Thymus (tissue), 11 donors: ENCODE measurements at regions not wholly inside any gene's neighbourhood (a gene's known extent, or its start where the extent isn't known, plus 50 kb on each side); places are given as distances from the start of the nearest gene placed in this dataset.

Experiments used
- DNase-seq, 9 donors: peaks; one replicate each; pipeline ENCODE4 v3.0.0-alpha.2; 2013; ENCODE audit warnings: low spot score in 9 of 9, low read depth in 6 of 9, missing footprints in 1 of 9
- H3K27ac ChIP-seq, 2 donors: one replicate each; pipeline ENCODE4 v1.5.1; 2013; ENCODE audit warnings: control low read depth in 1 of 2, low read depth in 1 of 2, low read length in 1 of 2, mild to moderate bottlenecking in 1 of 2, moderate library complexity in 1 of 2
- H3K27me3 ChIP-seq, 2 donors: one replicate each; pipeline ENCODE4 v1.5.1; 2013; ENCODE audit warnings: low read length in 1 of 2; ENCODE audit not compliant: control insufficient read depth in 2 of 2, insufficient read depth in 1 of 2
- H3K36me3 ChIP-seq, 2 donors: one replicate each; pipeline ENCODE4 v1.5.1; 2013; ENCODE audit warnings: low read length in 1 of 2, mild to moderate bottlenecking in 1 of 2, moderate library complexity in 1 of 2; ENCODE audit not compliant: control insufficient read depth in 2 of 2, insufficient read depth in 2 of 2
- H3K4me1 ChIP-seq, 2 donors: one replicate each; pipeline ENCODE4 v1.5.1; 2013; ENCODE audit warnings: low read length in 2 of 2; ENCODE audit not compliant: control insufficient read depth in 2 of 2, insufficient read depth in 2 of 2
- H3K4me3 ChIP-seq, 2 donors: one replicate each; pipeline ENCODE4 v1.5.1; 2013; ENCODE audit warnings: low read length in 2 of 2, control low read depth in 1 of 2, mild to moderate bottlenecking in 1 of 2
- H3K9me3 ChIP-seq, 2 donors: one replicate each; pipeline ENCODE4 v1.5.1; 2013; ENCODE audit warnings: low read length in 1 of 2, mild to moderate bottlenecking in 1 of 2; ENCODE audit not compliant: control insufficient read depth in 2 of 2, insufficient read depth in 1 of 2
- WGBS: extraction: QIAGEN DNeasy Blood & Tissue Kit; methylation state at CpG from one replicate; pipeline ENCODE4 v1.1.7; 2013; 5-methylcytosine and 5-hydroxymethylcytosine counted together
- donor health status: healthy.

GRCh38 chr13:52933547-52934210, 85.2 kb upstream of the PCDH8 start:
- no peak for DNase-seq
- Histone ChIP-seq H3K27ac (no peak overlapping the region), H3K4me1 (peaks cover 0 to 3% of the 10 kb centered on the region in 2 donors), H3K9me3 (no peaks in the 10 kb centered on the region), H3K27me3 (no peaks in the 10 kb centered on the region), H3K4me3 (no peak overlapping the region), H3K36me3 (no peaks in the 10 kb centered on the region)
- 94% methylated on average over 25 of the region's 25 CpGs for WGBS

GRCh38 chr13:52933099-52933498, 84.7 kb upstream of the PCDH8 start:
- H3K27ac ChIP-seq = no peak overlapping the region
- no peaks in the 10 kb centered on the region for H3K9me3 ChIP-seq
- no peak for DNase-seq
- no peaks in the 10 kb centered on the region for H3K36me3 ChIP-seq
- WGBS = 91% methylated on average over 7 of the region's 7 CpGs
- peaks cover 0 to 3% of the 10 kb centered on the region in 2 donors for H3K4me1 ChIP-seq
- no peaks in the 10 kb centered on the region for H3K27me3 ChIP-seq
- no peak overlapping the region for H3K4me3 ChIP-seq

- H3K36me3 ChIP-seq = no peaks in the 10 kb centered on the region
- no peak for DNase-seq
- peak overlapping the region in 1 of 2 donors; percentile 43 for H3K27ac ChIP-seq
- peaks cover 0 to 3% of the 10 kb centered on the region in 2 donors for H3K4me1 ChIP-seq
- H3K4me3 ChIP-seq = no peak overlapping the region
- 91% methylated on average over 6 of the region's 6 CpGs for WGBS
- H3K9me3 ChIP-seq = no peaks in the 10 kb centered on the region
- no peaks in the 10 kb centered on the region for H3K27me3 ChIP-seq
Measured at GRCh38 chr13:52932649-52933048, 84.2 kb upstream of the PCDH8 start.

GRCh38 chr13:52931539-52932431, 83.3 kb upstream of the PCDH8 start:
- 71% methylated on average over 4 of the region's 4 CpGs for WGBS
- Histone ChIP-seq H3K9me3 (no peaks in the 10 kb centered on the region), H3K27me3 (no peaks in the 10 kb centered on the region), H3K4me3 (no peak overlapping the region), H3K4me1 (peaks cover 0 to 3% of the 10 kb centered on the region in 2 donors), H3K27ac (peak overlapping the region in 1 of 2 donors; percentile 43), H3K36me3 (no peaks in the 10 kb centered on the region)
- DNase-seq = no peak

GRCh38 chr13:52931131-52931530, 82.7 kb upstream of the PCDH8 start:
- Histone ChIP-seq H3K9me3 (no peaks in the 10 kb centered on the region), H3K36me3 (no peaks in the 10 kb centered on the region), H3K27ac (no peak overlapping the region), H3K4me1 (peaks cover 0 to 5% of the 10 kb centered on the region in 2 donors), H3K4me3 (no peak overlapping the region), H3K27me3 (no peaks in the 10 kb centered on the region)
- DNase-seq = no peak
- WGBS = 92% methylated on average over 5 of the region's 5 CpGs

GRCh38 chr13:52929846-52930245, 81.4 kb upstream of the PCDH8 start:
- Histone ChIP-seq H3K36me3 (no peaks in the 10 kb centered on the region), H3K27ac (no peak overlapping the region), H3K4me1 (peaks cover 0 to 6% of the 10 kb centered on the region in 2 donors), H3K9me3 (no peaks in the 10 kb centered on the region), H3K27me3 (no peaks in the 10 kb centered on the region), H3K4me3 (no peak overlapping the region)
- WGBS = 75% methylated on average over 2 of the region's 2 CpGs
- DNase-seq = no peak

GRCh38 chr13:52926971-52927370, 78.5 kb upstream of the PCDH8 start:
- no peaks in the 10 kb centered on the region for H3K27me3 ChIP-seq
- peak overlapping the region in 1 of 2 donors; percentile 32 for H3K27ac ChIP-seq

GRCh38 chr13:52925775-52926285, 77.4 kb upstream of the PCDH8 start:
- peak in 1 of 9 donors; percentile 18 for DNase-seq
- H3K27ac ChIP-seq = peak overlapping the region in 1 of 2 donors; percentile 57
- 91% methylated on average over 13 of the region's 13 CpGs for WGBS
- H3K36me3 ChIP-seq = no peaks in the 10 kb centered on the region
- no peaks in the 10 kb centered on the region for H3K27me3 ChIP-seq
- peaks cover 0 to 3% of the 10 kb centered on the region in 2 donors for H3K4me1 ChIP-seq
- no peaks in the 10 kb centered on the region for H3K9me3 ChIP-seq
- H3K4me3 ChIP-seq = no peak overlapping the region

More at GRCh38 chr13:52926971-52927370, 78.5 kb upstream of the PCDH8 start:
- H3K9me3 ChIP-seq = no peaks in the 10 kb centered on the region
- H3K4me3 ChIP-seq = no peak overlapping the region
- WGBS = 90% methylated on average over 2 of the region's 2 CpGs
- H3K4me1 ChIP-seq = peaks cover 0 to 3% of the 10 kb centered on the region in 2 donors
- H3K36me3 ChIP-seq = no peaks in the 10 kb centered on the region
- no peak for DNase-seq

- H3K27ac ChIP-seq = no peak overlapping the region
- H3K27me3 ChIP-seq = no peaks in the 10 kb centered on the region
- WGBS = 84% methylated on average over 2 of the region's 2 CpGs
- peaks cover 0 to 3% of the 10 kb centered on the region in 2 donors for H3K4me1 ChIP-seq
- no peak for DNase-seq
- H3K4me3 ChIP-seq = no peak overlapping the region
- no peaks in the 10 kb centered on the region for H3K36me3 ChIP-seq
- no peaks in the 10 kb centered on the region for H3K9me3 ChIP-seq
Measured at GRCh38 chr13:52925251-52925650, 76.8 kb upstream of the PCDH8 start.
